Activated naive CD4-positive, alpha-beta T cell treated with anti-CD3 and anti-CD28 coated beads, Interleukin-2, amount 50 U/mL, for 24 hours (primary cell): ENCODE measurements at regions not wholly inside any gene's neighbourhood (a gene's known extent, or its start where the extent isn't known, plus 50 kb on each side); places are given as distances from the start of the nearest gene placed in this dataset.

Experiments
- H3K27ac Mint-ChIP-seq: one replicate; pipeline ENCODE4 v1.8.0; 2021; ENCODE audit warnings: mild to moderate bottlenecking, mixed read lengths
- H3K27me3 Mint-ChIP-seq: one replicate; pipeline ENCODE4 v1.8.0; 2021; ENCODE audit warnings: mixed read lengths
- H3K36me3 Mint-ChIP-seq: one replicate; pipeline ENCODE4 v1.8.0; 2021; ENCODE audit warnings: mixed read lengths
- H3K4me1 Mint-ChIP-seq: one replicate; pipeline ENCODE4 v1.8.0; 2021; ENCODE audit warnings: mixed read lengths
- H3K4me3 Mint-ChIP-seq: one replicate; pipeline ENCODE4 v1.8.0; 2021; ENCODE audit warnings: mild to moderate bottlenecking, mixed read lengths
- H3K9me3 Mint-ChIP-seq: one replicate; pipeline ENCODE4 v1.8.0; 2021; ENCODE audit warnings: mixed read lengths

GRCh38 chr10:81034383-81034782, 496.7 kb downstream of the SH2D4B start:
- no peak overlapping the region for H3K4me3 Mint-ChIP-seq
- H3K27ac Mint-ChIP-seq = no peak overlapping the region
- peaks cover 8% of the 10 kb centered on the region for H3K27me3 Mint-ChIP-seq
- no peaks in the 10 kb centered on the region for H3K36me3 Mint-ChIP-seq
- H3K9me3 Mint-ChIP-seq = no peaks in the 10 kb centered on the region
- no peaks in the 10 kb centered on the region for H3K4me1 Mint-ChIP-seq

DNA sequence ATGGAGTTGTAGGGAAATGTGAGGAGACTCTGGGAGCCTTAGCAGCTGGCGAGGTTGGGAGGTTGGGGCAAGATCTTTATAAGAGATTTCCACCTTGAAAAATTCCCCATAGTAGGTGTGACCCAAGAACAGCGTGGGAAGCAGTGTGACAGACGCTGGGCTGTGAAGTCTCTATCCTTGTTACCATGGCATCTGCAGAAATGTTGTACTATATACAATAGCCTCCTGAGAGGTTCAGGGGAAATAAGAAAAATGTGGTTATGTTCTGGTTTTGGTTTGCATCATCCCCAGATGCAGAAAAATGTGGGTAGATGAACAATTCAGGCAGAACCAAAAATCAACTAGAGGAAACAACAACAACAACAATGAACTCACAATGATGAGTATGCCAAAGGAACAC, 498.6 kb downstream of the SH2D4B start:
- Mint-ChIP-seq H3K4me1 (no peaks in the 10 kb centered on the region), H3K27ac (no peak overlapping the region), H3K27me3 (peaks cover 8% of the 10 kb centered on the region), H3K4me3 (no peak overlapping the region), H3K36me3 (no peaks in the 10 kb centered on the region), H3K9me3 (no peaks in the 10 kb centered on the region)

- Mint-ChIP-seq H3K4me1 (no peaks in the 10 kb centered on the region), H3K36me3 (no peaks in the 10 kb centered on the region), H3K27me3 (peaks cover 3% of the 10 kb centered on the region), H3K27ac (no peak overlapping the region), H3K4me3 (no peak overlapping the region), H3K9me3 (no peaks in the 10 kb centered on the region)
Measured at GRCh38 chr10:81040031-81040430, 502.3 kb downstream of the SH2D4B start.

GRCh38 chr10:81040940-81041339, 503.2 kb downstream of the SH2D4B start:
- no peak overlapping the region for H3K27ac Mint-ChIP-seq
- H3K4me3 Mint-ChIP-seq = no peak overlapping the region
- H3K4me1 Mint-ChIP-seq = no peaks in the 10 kb centered on the region
- H3K9me3 Mint-ChIP-seq = no peaks in the 10 kb centered on the region
- no peaks in the 10 kb centered on the region for H3K36me3 Mint-ChIP-seq
- no peaks in the 10 kb centered on the region for H3K27me3 Mint-ChIP-seq

- H3K9me3 Mint-ChIP-seq = no peaks in the 10 kb centered on the region
- no peak overlapping the region for H3K27ac Mint-ChIP-seq
- H3K4me3 Mint-ChIP-seq = no peak overlapping the region
- H3K36me3 Mint-ChIP-seq = no peaks in the 10 kb centered on the region
- no peaks in the 10 kb centered on the region for H3K27me3 Mint-ChIP-seq
- H3K4me1 Mint-ChIP-seq = no peaks in the 10 kb centered on the region
Measured at GRCh38 chr10:81042647-81043046, 504.9 kb downstream of the SH2D4B start.

GRCh38 chr10:81065474-81065873, 527.8 kb downstream of the SH2D4B start:
- Mint-ChIP-seq H3K27ac (no peak overlapping the region), H3K4me1 (no peaks in the 10 kb centered on the region), H3K9me3 (no peaks in the 10 kb centered on the region), H3K4me3 (no peak overlapping the region), H3K27me3 (no peaks in the 10 kb centered on the region), H3K36me3 (no peaks in the 10 kb centered on the region)

GRCh38 chr10:81068460-81068859, 530.8 kb downstream of the SH2D4B start:
- Mint-ChIP-seq H3K9me3 (no peaks in the 10 kb centered on the region), H3K4me3 (no peak overlapping the region), H3K36me3 (no peaks in the 10 kb centered on the region), H3K27ac (no peak overlapping the region), H3K27me3 (no peaks in the 10 kb centered on the region), H3K4me1 (no peaks in the 10 kb centered on the region)

- H3K27ac Mint-ChIP-seq = no peak overlapping the region
- H3K36me3 Mint-ChIP-seq = no peaks in the 10 kb centered on the region
- no peaks in the 10 kb centered on the region for H3K4me1 Mint-ChIP-seq
- H3K9me3 Mint-ChIP-seq = no peaks in the 10 kb centered on the region
- no peak overlapping the region for H3K4me3 Mint-ChIP-seq
- peaks cover 1% of the 10 kb centered on the region for H3K27me3 Mint-ChIP-seq
Measured at GRCh38 chr10:81071087-81071796, 533.5 kb downstream of the SH2D4B start.

- Mint-ChIP-seq H3K27ac (no peak overlapping the region), H3K27me3 (peaks cover 1% of the 10 kb centered on the region), H3K4me1 (no peaks in the 10 kb centered on the region), H3K4me3 (no peak overlapping the region), H3K36me3 (no peaks in the 10 kb centered on the region), H3K9me3 (no peaks in the 10 kb centered on the region)
Measured at GRCh38 chr10:81073155-81073554, 535.5 kb downstream of the SH2D4B start.

DNA sequence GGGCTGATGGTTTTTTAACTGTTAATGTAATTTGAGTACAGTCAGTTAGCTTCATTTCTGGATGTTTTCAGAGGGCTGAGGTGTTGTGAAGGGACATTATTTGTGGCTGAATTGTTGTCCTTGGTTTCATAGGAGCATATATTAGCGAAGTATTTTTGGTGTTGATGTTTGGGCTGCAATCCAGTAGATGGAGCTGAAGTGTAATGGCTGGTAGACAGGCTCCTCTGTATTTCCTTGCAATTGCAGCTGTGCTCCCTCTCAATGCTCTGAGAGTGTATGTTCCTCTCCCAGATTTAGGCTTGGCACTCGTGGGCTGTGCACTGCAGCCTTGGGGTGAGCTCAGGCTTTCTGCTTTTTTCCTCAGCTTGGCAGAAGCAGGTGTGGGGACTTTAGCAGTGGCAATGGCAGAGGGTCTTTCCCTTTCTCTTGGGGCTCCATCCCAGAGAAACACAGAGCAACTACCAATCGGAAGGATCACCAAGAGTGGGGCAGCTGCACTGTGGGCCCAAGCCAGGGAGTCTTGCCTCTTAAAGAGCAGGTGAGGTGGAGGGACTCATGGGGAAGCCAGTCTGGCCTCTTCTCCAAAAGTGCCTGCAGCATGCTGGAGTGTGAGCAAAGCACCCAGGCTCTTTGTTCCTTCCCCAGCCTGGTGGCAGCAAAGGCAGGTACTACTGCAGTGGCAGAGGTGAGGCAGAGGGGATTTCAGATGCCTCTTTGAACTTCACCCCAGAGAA, 544.4 kb downstream of the SH2D4B start:
- no peak overlapping the region for H3K4me3 Mint-ChIP-seq

GRCh38 chr10:81082621-81083376, 545.1 kb downstream of the SH2D4B start:
- Mint-ChIP-seq H3K27ac (no peak overlapping the region), H3K4me3 (no peak overlapping the region), H3K4me1 (no peaks in the 10 kb centered on the region)

More for the DNA sequence above, 544.4 kb downstream of the SH2D4B start:
- Mint-ChIP-seq H3K36me3 (no peaks in the 10 kb centered on the region), H3K9me3 (peaks cover 5% of the 10 kb centered on the region), H3K27me3 (peaks cover 2% of the 10 kb centered on the region), H3K27ac (no peak overlapping the region), H3K4me1 (no peaks in the 10 kb centered on the region)

GRCh38 chr10:81093056-81093455, 555.4 kb downstream of the SH2D4B start:
- H3K27ac Mint-ChIP-seq = no peak overlapping the region
- H3K9me3 Mint-ChIP-seq = no peaks in the 10 kb centered on the region
- no peaks in the 10 kb centered on the region for H3K4me1 Mint-ChIP-seq
- no peak overlapping the region for H3K4me3 Mint-ChIP-seq
- peaks cover 1% of the 10 kb centered on the region for H3K27me3 Mint-ChIP-seq
- no peaks in the 10 kb centered on the region for H3K36me3 Mint-ChIP-seq

More at GRCh38 chr10:81082621-81083376, 545.1 kb downstream of the SH2D4B start:
- Mint-ChIP-seq H3K27me3 (peaks cover 2% of the 10 kb centered on the region), H3K9me3 (peaks cover 5% of the 10 kb centered on the region), H3K36me3 (no peaks in the 10 kb centered on the region)

GRCh38 chr10:81095238-81095637, 557.5 kb downstream of the SH2D4B start:
- no peaks in the 10 kb centered on the region for H3K36me3 Mint-ChIP-seq
- H3K27me3 Mint-ChIP-seq = peaks cover 3% of the 10 kb centered on the region
- H3K27ac Mint-ChIP-seq = no peak overlapping the region
- H3K9me3 Mint-ChIP-seq = no peaks in the 10 kb centered on the region
- no peak overlapping the region for H3K4me3 Mint-ChIP-seq
- H3K4me1 Mint-ChIP-seq = no peaks in the 10 kb centered on the region

- Mint-ChIP-seq H3K9me3 (no peaks in the 10 kb centered on the region), H3K36me3 (no peaks in the 10 kb centered on the region), H3K27ac (no peak overlapping the region), H3K4me1 (no peaks in the 10 kb centered on the region), H3K4me3 (no peak overlapping the region), H3K27me3 (peaks cover 3% of the 10 kb centered on the region)
Measured at GRCh38 chr10:81096558-81096957, 558.9 kb downstream of the SH2D4B start.

GRCh38 chr10:81101062-81101461, 563.4 kb downstream of the SH2D4B start:
- H3K9me3 Mint-ChIP-seq = no peaks in the 10 kb centered on the region
- H3K4me3 Mint-ChIP-seq = no peak overlapping the region
- H3K27ac Mint-ChIP-seq = no peak overlapping the region
- no peaks in the 10 kb centered on the region for H3K4me1 Mint-ChIP-seq
- no peaks in the 10 kb centered on the region for H3K36me3 Mint-ChIP-seq
- peaks cover 2% of the 10 kb centered on the region for H3K27me3 Mint-ChIP-seq

GRCh38 chr10:81104494-81104893, 566.8 kb downstream of the SH2D4B start:
- Mint-ChIP-seq H3K9me3 (no peaks in the 10 kb centered on the region), H3K4me3 (no peak overlapping the region), H3K4me1 (no peaks in the 10 kb centered on the region), H3K27ac (no peak overlapping the region), H3K27me3 (no peaks in the 10 kb centered on the region), H3K36me3 (no peaks in the 10 kb centered on the region)
